ENCODE measurements at regions not wholly inside any gene's neighbourhood (a gene's known extent, or its start where the extent isn't known, plus 50 kb on each side); places are given as distances from the start of the nearest gene placed in this dataset.

DNA sequence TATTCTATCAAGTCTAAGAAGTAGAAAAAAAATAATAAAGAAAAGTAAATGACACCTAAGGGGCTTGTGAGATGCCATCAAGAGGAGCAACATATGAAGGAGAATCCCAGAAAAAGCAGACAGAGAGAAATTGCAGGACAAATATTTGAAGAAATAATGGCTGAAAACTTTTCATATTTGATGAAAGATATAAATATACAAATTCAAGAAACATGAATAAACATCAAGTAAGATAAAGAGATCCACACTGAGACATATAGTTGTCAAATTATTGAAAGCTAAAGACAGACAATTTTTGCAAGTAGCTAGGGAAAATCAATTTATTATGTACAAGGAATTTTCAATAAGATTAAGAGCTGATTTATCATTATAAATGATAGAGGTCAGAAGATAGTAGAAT lies 558.0 kb downstream of the ZWINT start:
- TF ChIP-seq POLR2A (IDR thresholded peaks at IDR 0.05) = no peak
- TF ChIP-seq, protein P1, sequence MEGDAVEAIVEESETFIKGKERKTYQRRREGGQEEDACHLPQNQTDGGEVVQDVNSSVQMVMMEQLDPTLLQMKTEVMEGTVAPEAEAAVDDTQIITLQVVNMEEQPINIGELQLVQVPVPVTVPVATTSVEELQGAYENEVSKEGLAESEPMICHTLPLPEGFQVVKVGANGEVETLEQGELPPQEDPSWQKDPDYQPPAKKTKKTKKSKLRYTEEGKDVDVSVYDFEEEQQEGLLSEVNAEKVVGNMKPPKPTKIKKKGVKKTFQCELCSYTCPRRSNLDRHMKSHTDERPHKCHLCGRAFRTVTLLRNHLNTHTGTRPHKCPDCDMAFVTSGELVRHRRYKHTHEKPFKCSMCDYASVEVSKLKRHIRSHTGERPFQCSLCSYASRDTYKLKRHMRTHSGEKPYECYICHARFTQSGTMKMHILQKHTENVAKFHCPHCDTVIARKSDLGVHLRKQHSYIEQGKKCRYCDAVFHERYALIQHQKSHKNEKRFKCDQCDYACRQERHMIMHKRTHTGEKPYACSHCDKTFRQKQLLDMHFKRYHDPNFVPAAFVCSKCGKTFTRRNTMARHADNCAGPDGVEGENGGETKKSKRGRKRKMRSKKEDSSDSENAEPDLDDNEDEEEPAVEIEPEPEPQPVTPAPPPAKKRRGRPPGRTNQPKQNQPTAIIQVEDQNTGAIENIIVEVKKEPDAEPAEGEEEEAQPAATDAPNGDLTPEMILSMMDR (IDR thresholded peaks at IDR 0.05) = no peak

Measured in esophagus squamous epithelium (tissue), 4 donors.